ENCODE measurements at regions not wholly inside any gene's neighbourhood (a gene's known extent, or its start where the extent isn't known, plus 50 kb on each side); places are given as distances from the start of the nearest gene placed in this dataset.

DNA sequence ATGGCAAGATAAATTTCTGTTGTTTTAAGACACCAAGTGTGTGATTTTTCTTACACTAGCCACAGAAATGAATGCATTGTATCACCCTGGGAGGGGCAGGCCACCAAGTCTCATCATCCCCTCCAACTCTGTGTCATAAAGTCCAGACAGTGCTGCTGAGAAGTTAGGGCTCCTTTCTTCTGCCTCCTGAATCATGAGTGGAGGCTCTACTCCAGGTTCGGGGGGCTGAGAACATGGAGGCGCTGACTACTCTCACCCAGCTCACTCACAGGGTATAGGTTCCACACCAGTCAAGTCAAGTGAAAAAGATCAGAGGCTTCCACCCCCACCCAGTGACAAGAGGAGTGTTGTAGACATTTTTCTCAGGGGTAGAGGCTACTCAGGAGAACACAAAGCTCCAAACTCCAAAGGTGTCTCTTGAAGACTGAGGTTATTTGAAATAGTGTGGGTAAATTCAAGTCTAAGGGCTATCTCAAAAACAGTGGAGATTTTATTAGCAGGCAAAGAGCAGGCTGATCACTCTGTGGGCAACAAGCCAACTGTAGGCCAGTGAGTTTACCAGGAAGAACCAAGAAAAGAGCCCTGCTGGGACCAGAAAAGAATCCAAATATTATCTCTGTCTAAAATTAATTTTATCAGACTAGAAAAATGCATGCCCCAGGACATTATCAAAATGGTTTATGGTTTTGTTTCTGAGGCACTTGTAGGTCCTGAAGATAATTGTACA is 118.6 kb upstream of the RET start:
- Histone ChIP-seq H4K20me1 (ENCODE audit: insufficient read depth, low read length) (no peaks in the 10 kb centered on the region), H3K36me3 (ENCODE audit: insufficient read depth, low read length) (no peaks in the 10 kb centered on the region), H2AFZ (ENCODE audit: low read depth, low read length) (no peak overlapping the region), H3K4me1 (ENCODE audit: insufficient read depth, low read length) (no peaks in the 10 kb centered on the region), H3K27me3 (ENCODE audit: insufficient read depth, low read length) (no peaks in the 10 kb centered on the region), H3K4me2 (ENCODE audit: low read length) (no peak overlapping the region), H3K9ac (ENCODE audit: low read length) (no peak overlapping the region), H3K9me3 (ENCODE audit: insufficient read depth, low read depth, low read length) (no peaks in the 10 kb centered on the region), H3K27ac (ENCODE audit: low read depth, low read length) (no peak overlapping the region), H3K79me2 (ENCODE audit: insufficient read depth, low read length) (no peaks in the 10 kb centered on the region), H3K4me3 (ENCODE audit: insufficient read depth, low read depth, low read length) (no peak overlapping the region)
- Mint-ChIP-seq H3K4me1 (ENCODE audit: low read depth, unreplicated experiment) (peaks cover 10% of the 10 kb centered on the region), H3K27ac (ENCODE audit: unreplicated experiment) (no peak overlapping the region), H3K36me3 (ENCODE audit: low read depth, unreplicated experiment) (no peaks in the 10 kb centered on the region), H3K4me3 (ENCODE audit: unreplicated experiment) (no peak overlapping the region), H3K27me3 (ENCODE audit: low read depth, unreplicated experiment) (peaks cover 19% of the 10 kb centered on the region), H3K9me3 (ENCODE audit: unreplicated experiment) (no peaks in the 10 kb centered on the region)
- no peak for TF ChIP-seq EZH2 (IDR thresholded peaks at IDR 0.05; ENCODE audit: insufficient read depth, low read length)
- TF ChIP-seq, protein P1, sequence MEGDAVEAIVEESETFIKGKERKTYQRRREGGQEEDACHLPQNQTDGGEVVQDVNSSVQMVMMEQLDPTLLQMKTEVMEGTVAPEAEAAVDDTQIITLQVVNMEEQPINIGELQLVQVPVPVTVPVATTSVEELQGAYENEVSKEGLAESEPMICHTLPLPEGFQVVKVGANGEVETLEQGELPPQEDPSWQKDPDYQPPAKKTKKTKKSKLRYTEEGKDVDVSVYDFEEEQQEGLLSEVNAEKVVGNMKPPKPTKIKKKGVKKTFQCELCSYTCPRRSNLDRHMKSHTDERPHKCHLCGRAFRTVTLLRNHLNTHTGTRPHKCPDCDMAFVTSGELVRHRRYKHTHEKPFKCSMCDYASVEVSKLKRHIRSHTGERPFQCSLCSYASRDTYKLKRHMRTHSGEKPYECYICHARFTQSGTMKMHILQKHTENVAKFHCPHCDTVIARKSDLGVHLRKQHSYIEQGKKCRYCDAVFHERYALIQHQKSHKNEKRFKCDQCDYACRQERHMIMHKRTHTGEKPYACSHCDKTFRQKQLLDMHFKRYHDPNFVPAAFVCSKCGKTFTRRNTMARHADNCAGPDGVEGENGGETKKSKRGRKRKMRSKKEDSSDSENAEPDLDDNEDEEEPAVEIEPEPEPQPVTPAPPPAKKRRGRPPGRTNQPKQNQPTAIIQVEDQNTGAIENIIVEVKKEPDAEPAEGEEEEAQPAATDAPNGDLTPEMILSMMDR (IDR thresholded peaks at IDR 0.05; ENCODE audit: insufficient read depth, low read depth, low read length) = no peak
- DNase-seq (ENCODE audit: low read depth) (no peak), FAIRE-seq (no peak)

DNA sequence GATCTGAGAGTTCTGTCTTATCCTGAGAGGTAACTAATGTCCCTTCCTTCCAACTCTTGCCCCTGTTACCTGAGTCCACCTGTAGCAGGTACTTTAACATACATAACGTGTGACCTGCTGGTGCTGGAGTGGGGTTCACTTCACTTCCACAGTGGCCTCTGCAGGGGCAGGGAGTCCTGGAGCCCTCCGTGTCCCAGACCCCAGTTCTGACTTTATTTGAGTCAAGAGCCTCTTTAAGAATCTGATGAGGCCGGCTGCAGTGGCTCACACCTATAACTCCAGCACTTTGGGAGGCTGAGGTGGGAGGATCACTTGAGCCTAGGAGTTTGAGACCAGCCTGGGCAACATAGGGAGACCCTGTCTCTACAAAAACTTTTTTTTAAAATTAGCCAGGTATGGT is 117.0 kb upstream of the RET start:
- Mint-ChIP-seq H3K4me1 (ENCODE audit: low read depth, unreplicated experiment) (peaks cover 10% of the 10 kb centered on the region), H3K27me3 (ENCODE audit: low read depth, unreplicated experiment) (peaks cover 8% of the 10 kb centered on the region), H3K27ac (ENCODE audit: unreplicated experiment) (no peak overlapping the region), H3K36me3 (ENCODE audit: low read depth, unreplicated experiment) (no peaks in the 10 kb centered on the region), H3K4me3 (ENCODE audit: unreplicated experiment) (no peak overlapping the region), H3K9me3 (ENCODE audit: unreplicated experiment) (no peaks in the 10 kb centered on the region)
- H3K4me2 ChIP-seq (ENCODE audit: low read length) = no peak overlapping the region
- no peaks in the 10 kb centered on the region for H4K20me1 ChIP-seq (ENCODE audit: insufficient read depth, low read length)
- H3K4me3 ChIP-seq (ENCODE audit: insufficient read depth, low read depth, low read length) = no peak overlapping the region
- no peaks in the 10 kb centered on the region for H3K9me3 ChIP-seq (ENCODE audit: insufficient read depth, low read depth, low read length)
- H3K79me2 ChIP-seq (ENCODE audit: insufficient read depth, low read length) = no peaks in the 10 kb centered on the region
- no peak for DNase-seq (ENCODE audit: low read depth)
- TF ChIP-seq, protein P1 (IDR thresholded peaks at IDR 0.05; ENCODE audit: insufficient read depth, low read depth, low read length) = no peak
- no peak for TF ChIP-seq EZH2 (IDR thresholded peaks at IDR 0.05; ENCODE audit: insufficient read depth, low read length)
- H3K4me1 ChIP-seq (ENCODE audit: insufficient read depth, low read length) = no peaks in the 10 kb centered on the region
- no peak overlapping the region for H3K27ac ChIP-seq (ENCODE audit: low read depth, low read length)
- no peak overlapping the region for H2AFZ ChIP-seq (ENCODE audit: low read depth, low read length)
- H3K36me3 ChIP-seq (ENCODE audit: insufficient read depth, low read length) = no peaks in the 10 kb centered on the region
- H3K27me3 ChIP-seq (ENCODE audit: insufficient read depth, low read length) = no peaks in the 10 kb centered on the region
- no peak for FAIRE-seq
- H3K9ac ChIP-seq (ENCODE audit: low read length) = no peak overlapping the region

DNA sequence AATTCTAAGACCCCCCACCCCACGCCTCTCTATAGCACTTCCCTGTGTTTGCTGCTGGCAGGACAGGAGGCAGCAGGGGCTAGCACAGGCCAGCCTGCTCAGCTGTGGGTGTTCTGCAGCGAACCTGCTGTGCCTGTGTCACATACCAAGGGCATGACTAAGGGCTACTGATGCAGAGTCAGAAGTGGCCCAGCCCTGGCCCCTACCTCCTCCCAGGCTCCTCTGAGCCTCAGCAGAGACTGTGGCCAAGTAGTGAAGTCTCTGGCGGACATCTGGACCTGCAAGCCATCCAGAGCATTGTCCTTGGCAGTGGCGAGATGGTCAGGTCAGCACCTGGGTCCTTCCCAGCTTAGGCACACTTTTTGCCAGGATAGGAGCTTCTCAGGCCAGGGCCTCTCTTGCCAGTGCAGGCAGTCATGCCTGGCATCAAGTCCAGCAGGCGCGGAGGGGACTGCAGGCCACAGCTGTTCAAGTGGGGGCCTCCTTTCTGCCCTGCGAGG is 116.3 kb upstream of the RET start:
- TF ChIP-seq, protein P1 (IDR thresholded peaks at IDR 0.05; ENCODE audit: insufficient read depth, low read depth, low read length) = no peak
- no peak for TF ChIP-seq EZH2 (IDR thresholded peaks at IDR 0.05; ENCODE audit: insufficient read depth, low read length)
- no peak overlapping the region for H3K4me2 ChIP-seq (ENCODE audit: low read length)
- no peaks in the 10 kb centered on the region for H3K9me3 ChIP-seq (ENCODE audit: insufficient read depth, low read depth, low read length)
- no peaks in the 10 kb centered on the region for H3K27me3 ChIP-seq (ENCODE audit: insufficient read depth, low read length)
- no peaks in the 10 kb centered on the region for H3K9me3 Mint-ChIP-seq (ENCODE audit: unreplicated experiment)
- no peaks in the 10 kb centered on the region for H4K20me1 ChIP-seq (ENCODE audit: insufficient read depth, low read length)
- DNase-seq (ENCODE audit: low read depth) (no peak), FAIRE-seq (no peak)
- no peaks in the 10 kb centered on the region for H3K4me1 ChIP-seq (ENCODE audit: insufficient read depth, low read length)
- H3K36me3 Mint-ChIP-seq (ENCODE audit: low read depth, unreplicated experiment) = no peaks in the 10 kb centered on the region
- no peak overlapping the region for H3K4me3 Mint-ChIP-seq (ENCODE audit: unreplicated experiment)
- H3K4me3 ChIP-seq (ENCODE audit: insufficient read depth, low read depth, low read length) = no peak overlapping the region
- peak overlapping the region; percentile 18 for H3K27ac Mint-ChIP-seq (ENCODE audit: unreplicated experiment)
- H3K27me3 Mint-ChIP-seq (ENCODE audit: low read depth, unreplicated experiment) = peaks cover 8% of the 10 kb centered on the region
- no peaks in the 10 kb centered on the region for H3K79me2 ChIP-seq (ENCODE audit: insufficient read depth, low read length)
- no peak overlapping the region for H3K27ac ChIP-seq (ENCODE audit: low read depth, low read length)
- H3K36me3 ChIP-seq (ENCODE audit: insufficient read depth, low read length) = no peaks in the 10 kb centered on the region
- H3K4me1 Mint-ChIP-seq (ENCODE audit: low read depth, unreplicated experiment) = peaks cover 10% of the 10 kb centered on the region
- no peak overlapping the region for H2AFZ ChIP-seq (ENCODE audit: low read depth, low read length)
- no peak overlapping the region for H3K9ac ChIP-seq (ENCODE audit: low read length)

Measured in astrocyte (in vitro differentiated cells and primary cell).